ENCODE measurements at regions not wholly inside any gene's neighbourhood (a gene's known extent, or its start where the extent isn't known, plus 50 kb on each side); places are given as distances from the start of the nearest gene placed in this dataset.
"Not testable (repeated sequence)": the region's sequence is repeated elsewhere in the genome, so short reads cannot be mapped to it uniquely, and the experiment has no call there.

DNA sequence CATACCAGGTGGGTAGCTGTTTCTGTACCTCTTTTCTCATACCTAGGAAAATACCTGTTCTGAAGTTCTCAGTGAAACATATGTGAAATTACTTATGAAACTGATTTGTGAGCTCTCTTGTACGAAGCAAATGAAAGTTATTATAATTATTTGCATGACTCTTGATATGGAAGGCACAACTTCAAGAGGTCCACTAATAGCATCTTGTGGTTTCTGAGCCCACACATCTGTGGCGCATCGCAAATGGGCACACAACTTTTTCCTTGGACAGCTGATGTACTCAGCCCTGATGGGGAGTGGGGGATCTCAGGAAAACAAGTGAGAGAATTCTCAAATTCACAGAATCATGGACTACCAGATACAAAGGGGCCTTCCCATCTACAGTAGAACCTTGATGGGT, 432.3 kb downstream of the CD83 start:
- H3K4me1 ChIP-seq, result peaks cover 16 to 29% of the 10 kb centered on the region in 2 donors
- intact Hi-C loops (cut with DNase I; ENCODE audit: low total_unique reads) (loop anchor here (2.0 to 10.0 kb wide), 3 partner anchors 73 to 695 kb away; partner anchors contain the start of gene JARID2), in situ Hi-C loops (cut with MboI; ENCODE audit: low sequenced_read_pairs in 4 of 4) (no loop called here)
- no peak overlapping the region for H3K4me3 ChIP-seq
- no peak for DNase-seq
- no peak for TF ChIP-seq POLR2A (IDR thresholded peaks at IDR 0.05)
- TF ChIP-seq, protein P1, sequence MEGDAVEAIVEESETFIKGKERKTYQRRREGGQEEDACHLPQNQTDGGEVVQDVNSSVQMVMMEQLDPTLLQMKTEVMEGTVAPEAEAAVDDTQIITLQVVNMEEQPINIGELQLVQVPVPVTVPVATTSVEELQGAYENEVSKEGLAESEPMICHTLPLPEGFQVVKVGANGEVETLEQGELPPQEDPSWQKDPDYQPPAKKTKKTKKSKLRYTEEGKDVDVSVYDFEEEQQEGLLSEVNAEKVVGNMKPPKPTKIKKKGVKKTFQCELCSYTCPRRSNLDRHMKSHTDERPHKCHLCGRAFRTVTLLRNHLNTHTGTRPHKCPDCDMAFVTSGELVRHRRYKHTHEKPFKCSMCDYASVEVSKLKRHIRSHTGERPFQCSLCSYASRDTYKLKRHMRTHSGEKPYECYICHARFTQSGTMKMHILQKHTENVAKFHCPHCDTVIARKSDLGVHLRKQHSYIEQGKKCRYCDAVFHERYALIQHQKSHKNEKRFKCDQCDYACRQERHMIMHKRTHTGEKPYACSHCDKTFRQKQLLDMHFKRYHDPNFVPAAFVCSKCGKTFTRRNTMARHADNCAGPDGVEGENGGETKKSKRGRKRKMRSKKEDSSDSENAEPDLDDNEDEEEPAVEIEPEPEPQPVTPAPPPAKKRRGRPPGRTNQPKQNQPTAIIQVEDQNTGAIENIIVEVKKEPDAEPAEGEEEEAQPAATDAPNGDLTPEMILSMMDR (IDR thresholded peaks at IDR 0.05 in 4 of 5, conservative IDR thresholded peaks at IDR 0.05 in 1 of 5), result no peak
- no peak for ATAC-seq
- H3K27ac ChIP-seq, result peak overlapping the region in 1 of 4 donors; percentile 77
- no peaks in the 10 kb centered on the region for H3K27me3 ChIP-seq
- H3K9me3 ChIP-seq, result no peaks in the 10 kb centered on the region
- H3K36me3 ChIP-seq, result no peaks in the 10 kb centered on the region

DNA sequence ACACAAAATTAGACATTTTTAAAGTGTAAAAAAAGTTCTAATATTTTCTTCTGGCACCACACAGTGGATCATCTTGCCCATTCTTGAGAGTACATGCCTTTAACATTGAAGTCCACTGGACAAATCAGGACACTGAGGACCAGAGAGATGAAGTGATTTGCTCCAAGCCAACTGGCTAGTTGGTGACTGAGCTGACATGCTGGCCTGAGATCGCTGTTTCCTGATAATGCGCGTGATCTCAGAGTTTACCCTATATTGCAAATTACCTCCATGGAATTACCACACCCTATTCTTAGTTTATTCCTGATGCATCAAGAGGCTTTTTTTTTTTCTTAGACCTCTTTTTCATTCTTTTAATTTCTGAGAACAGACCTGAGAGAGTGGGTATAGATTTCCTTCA, 432.8 kb downstream of the CD83 start:
- Histone ChIP-seq H3K36me3 (no peaks in the 10 kb centered on the region), H3K4me3 (no peak overlapping the region), H3K4me1 (peaks cover 12 to 23% of the 10 kb centered on the region in 2 donors), H3K27ac (peak overlapping the region; percentile 56 to 82 (median 72)), H3K9me3 (no peaks in the 10 kb centered on the region), H3K27me3 (no peaks in the 10 kb centered on the region)
- intact Hi-C loops (cut with DNase I; ENCODE audit: low total_unique reads), result loop anchor here (2.0 kb wide), 2 partner anchors 74 to 88 kb away; no protein-coding TSS in a partner anchor
- DNase-seq (no peak), ATAC-seq (no peak)
- in situ Hi-C loops (cut with MboI; ENCODE audit: low sequenced_read_pairs in 4 of 4), result no loop called here
- TF ChIP-seq POLR2A (IDR thresholded peaks at IDR 0.05), result no peak
- TF ChIP-seq, protein P1 (IDR thresholded peaks at IDR 0.05 in 4 of 5, conservative IDR thresholded peaks at IDR 0.05 in 1 of 5), result no peak

DNA sequence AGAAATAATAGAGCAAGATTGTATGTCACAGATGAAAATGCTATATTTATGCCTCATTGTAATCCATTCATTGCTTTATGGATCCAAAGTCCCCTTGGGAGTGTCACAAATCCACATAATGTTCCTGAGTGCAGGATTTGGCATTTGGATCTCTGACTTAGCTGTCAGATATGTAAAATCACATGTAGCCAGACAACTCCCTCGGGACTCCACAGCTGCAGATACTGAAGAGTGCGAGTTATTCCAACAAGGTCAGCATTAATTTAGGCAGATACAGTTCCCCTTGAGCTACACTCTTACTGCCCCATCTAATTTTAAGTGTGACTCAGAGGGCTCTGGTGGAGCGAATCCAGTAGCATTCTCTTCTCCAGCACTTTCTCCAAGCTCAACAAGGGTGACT, 433.2 kb downstream of the CD83 start:
- DNase-seq (peak; percentile 86 to 91), ATAC-seq (peak; percentile 98)
- Histone ChIP-seq H3K36me3 (no peaks in the 10 kb centered on the region), H3K27me3 (no peaks in the 10 kb centered on the region), H3K4me3 (no peak overlapping the region), H3K4me1 (peaks cover 8 to 19% of the 10 kb centered on the region in 2 donors), H3K9me3 (no peaks in the 10 kb centered on the region), H3K27ac (peak overlapping the region; percentile 56 to 82 (median 72))
- in situ Hi-C loops (cut with MboI; ENCODE audit: low sequenced_read_pairs in 4 of 4) (no loop called here), intact Hi-C loops (cut with DNase I; ENCODE audit: low total_unique reads) (loop anchor here (2.0 kb wide), 2 partner anchors 74 to 88 kb away; no protein-coding TSS in a partner anchor)
- TF ChIP-seq, protein P1 (IDR thresholded peaks at IDR 0.05 in 4 of 5, conservative IDR thresholded peaks at IDR 0.05 in 1 of 5), result no peak
- no peak for TF ChIP-seq POLR2A (IDR thresholded peaks at IDR 0.05)

DNA sequence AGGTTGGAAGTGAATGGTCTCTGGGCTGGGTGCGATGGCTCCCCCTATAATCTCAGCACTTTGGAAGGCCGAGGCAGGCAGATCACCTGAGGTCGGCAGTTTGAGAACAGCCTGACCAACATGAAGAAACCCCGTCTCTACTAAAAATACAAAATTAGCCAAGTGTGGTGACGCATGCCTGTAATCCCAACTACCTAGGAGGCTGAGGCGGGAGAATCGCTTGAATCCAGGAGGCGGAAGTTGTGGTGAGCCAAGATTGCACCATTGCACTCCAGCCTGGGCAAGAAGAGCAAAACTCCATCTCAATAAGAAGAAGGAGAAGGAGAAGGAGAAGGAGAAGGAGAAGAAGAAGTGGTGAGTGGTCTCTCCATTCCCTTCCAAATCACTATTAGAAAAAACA, 434.0 kb downstream of the CD83 start:
- DNase-seq, result peak in 1 of 2 donors; percentile 33
- H3K36me3 ChIP-seq; in situ Hi-C loops (cut with MboI; ENCODE audit: low sequenced_read_pairs in 4 of 4); H3K27me3 ChIP-seq; ATAC-seq; H3K9me3 ChIP-seq; H3K4me3 ChIP-seq: not testable (repeated sequence)
- Histone ChIP-seq H3K27ac (peak overlapping the region; percentile 56 to 82 (median 71)), H3K4me1 (peaks cover 6 to 13% of the 10 kb centered on the region in 2 donors)
- intact Hi-C loops (cut with DNase I; ENCODE audit: low total_unique reads), result loop anchor here (2.0 kb wide), 2 partner anchors 75 to 87 kb away; no protein-coding TSS in a partner anchor

DNA sequence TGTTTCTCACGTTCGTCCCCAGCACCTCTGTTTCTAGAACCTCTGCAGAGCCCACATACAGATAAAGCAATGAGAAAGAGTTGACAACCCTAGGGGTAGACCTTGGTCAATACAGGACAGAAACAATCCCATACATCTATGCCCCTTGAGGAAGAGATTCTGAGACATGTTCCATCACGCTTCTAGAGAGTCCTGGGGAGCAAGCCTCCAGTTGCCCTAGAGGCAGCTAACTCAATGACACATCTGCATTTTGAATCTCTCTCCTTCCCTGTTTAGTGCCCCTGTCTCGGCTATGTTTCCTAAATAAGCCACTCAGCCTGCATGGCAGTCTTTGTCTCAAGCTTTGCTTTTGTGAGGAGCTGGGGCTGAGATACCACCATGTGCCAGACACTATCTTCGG, 435.3 kb downstream of the CD83 start:
- ATAC-seq, result no peak
- Histone ChIP-seq H3K4me3 (no peak overlapping the region), H3K9me3 (no peaks in the 10 kb centered on the region), H3K4me1 (peaks cover 6 to 13% of the 10 kb centered on the region in 2 donors), H3K27me3 (no peaks in the 10 kb centered on the region), H3K27ac (no peak overlapping the region), H3K36me3 (no peaks in the 10 kb centered on the region)
- in situ Hi-C loops (cut with MboI; ENCODE audit: low sequenced_read_pairs in 4 of 4), result no loop called here
- intact Hi-C loops (cut with DNase I; ENCODE audit: low total_unique reads), result no loop called here
- TF ChIP-seq POLR2A (IDR thresholded peaks at IDR 0.05), result no peak
- TF ChIP-seq, protein P1 (IDR thresholded peaks at IDR 0.05 in 4 of 5, conservative IDR thresholded peaks at IDR 0.05 in 1 of 5), result no peak
- no peak for DNase-seq
